SK-N-SH (cell line): ENCODE measurements at regions not wholly inside any gene's neighbourhood (a gene's known extent, or its start where the extent isn't known, plus 50 kb on each side); places are given as distances from the start of the nearest gene placed in this dataset.

Experiments
- CTCF ChIA-PET: fragments of 300-600, 350-600 bp; formaldehyde crosslinking; extraction: SDS; loops from one replicate; lab custom pipeline; 2021; lab: Yijun Ruan, JAX
- POLR2A ChIA-PET: fragments of 350-600 bp; sonication (Branson Sonifier 250); formaldehyde crosslinking; extraction: SDS; loops from one replicate; lab custom pipeline; 2020; ENCODE audit warnings: antibody characterized with exemption, inconsistent platforms; lab: Yijun Ruan, JAX
- DNase-seq: peaks from one replicate; pipeline ENCODE4 v3.0.0; 2012
- H2AFZ ChIP-seq: fragments of 200-600 bp; sonication (generic); 2 replicates; pipeline ENCODE4 v1.8.1; 2016; ENCODE audit warnings: antibody characterized with exemption, mild to moderate bottlenecking, low read depth
- H3F3A ChIP-seq: fragments of 200-600 bp; sonication (generic); replicated peaks from 2 replicates; pipeline ENCODE3; 2016; ENCODE audit warnings: antibody characterized with exemption, mild to moderate bottlenecking; ENCODE audit not compliant: insufficient read depth
- H3K27ac ChIP-seq, 2 experiments: fragments of 200-500 bp in 1 of 2; fragments of 200-600 bp in 1 of 2; sonication (Bioruptor generic) in 1 of 2; sonication (generic), shearing (Covaris generic) in 1 of 2; 2 replicates each; pipeline versions ENCODE4 v1.5.1 to v1.6.1; 2014 to 2016; ENCODE audit warnings: low read depth in 2 of 2, inconsistent platforms in 1 of 2, low read length in 1 of 2, mild to moderate bottlenecking in 1 of 2, mixed read lengths in 1 of 2
- H3K27me3 ChIP-seq: fragments of 200-600 bp; sonication (generic), shearing (Covaris generic); 2 replicates; pipeline ENCODE4 v1.6.1; 2016; ENCODE audit warnings: mixed run types; ENCODE audit not compliant: insufficient read depth
- H3K36me3 ChIP-seq, 2 experiments: fragments of 200-500 bp in 1 of 2; fragments of 200-600 bp in 1 of 2; sonication (Bioruptor generic) in 1 of 2; sonication (generic) in 1 of 2; replicated peaks in 1 of 2; 2 replicates each; pipeline versions ENCODE3 to v1.5.1; 2014 to 2016; ENCODE audit warnings: low read length in 1 of 2, mild to moderate bottlenecking in 1 of 2; ENCODE audit not compliant: insufficient read depth in 2 of 2, control insufficient read depth in 1 of 2
- H3K4me1 ChIP-seq, 2 experiments: fragments of 200-500 bp in 1 of 2; fragments of 200-600 bp in 1 of 2; sonication (Bioruptor generic) in 1 of 2; sonication (generic), shearing (Covaris generic) in 1 of 2; 2 replicates each; pipeline versions ENCODE4 v1.5.1 to v1.6.1; 2014 to 2016; ENCODE audit warnings: low read depth in 1 of 2, low read length in 1 of 2, mixed run types in 1 of 2; ENCODE audit not compliant: insufficient read depth in 2 of 2, control insufficient read depth in 1 of 2
- H3K4me2 ChIP-seq: fragments of 200-600 bp; sonication (generic), shearing (Covaris generic); 2 replicates; pipeline ENCODE4 v1.6.1; 2017; ENCODE audit warnings: mixed run types
- H3K4me3 ChIP-seq, 2 experiments: fragments of 200-500 bp in 1 of 2; fragments of 200-600 bp in 1 of 2; sonication (Bioruptor generic) in 1 of 2; sonication (generic), shearing (Covaris generic) in 1 of 2; 2 replicates each; pipeline versions ENCODE4 v1.5.1 to v1.8.1; 2014 to 2016; ENCODE audit warnings: low read depth in 2 of 2, inconsistent platforms in 1 of 2, low read length in 1 of 2, mild to moderate bottlenecking in 1 of 2, mixed read lengths in 1 of 2, moderate library complexity in 1 of 2
- H3K79me2 ChIP-seq: fragments of 200-600 bp; sonication (generic); 2 replicates; pipeline ENCODE4 v1.8.1; 2017; ENCODE audit warnings: mild to moderate bottlenecking; ENCODE audit not compliant: insufficient read depth
- H3K9ac ChIP-seq: fragments of 200-600 bp; sonication (generic); 2 replicates; pipeline ENCODE4 v1.6.1; 2017; ENCODE audit warnings: mixed run types
- H3K9me2 ChIP-seq: fragments of 200-600 bp; sonication (generic); 2 replicates; pipeline ENCODE4 v1.6.1; 2017; ENCODE audit warnings: mixed run types
- H3K9me3 ChIP-seq: fragments of 200-600 bp; sonication (generic); 2 replicates; pipeline ENCODE4 v1.6.1; 2017; ENCODE audit warnings: mixed run types, mild to moderate bottlenecking, moderate library complexity
- H4K20me1 ChIP-seq: fragments of 200-600 bp; sonication (generic); 2 replicates; pipeline ENCODE4 v1.6.1; 2017; ENCODE audit warnings: mild to moderate bottlenecking, mixed run types; ENCODE audit not compliant: insufficient read depth
- CHD2 ChIP-seq: fragments of 150-350 bp; IDR thresholded peaks from 2 replicates; pipeline ENCODE4 v1.6.1; 2018; ENCODE audit warnings: low read length; ENCODE audit not compliant: partially characterized antibody
- CTCF ChIP-seq: fragments of 200-600 bp; sonication (generic); IDR thresholded peaks from 2 replicates; pipeline ENCODE4 v1.6.1; 2017; ENCODE audit warnings: antibody characterized with exemption, mild to moderate bottlenecking, moderate library complexity
- ELF1 ChIP-seq: IDR thresholded peaks from 2 replicates; pipeline ENCODE4 v1.4.0; 2012
- EP300 ChIP-seq, 2 experiments: IDR thresholded peaks; 2 replicates each; pipeline versions ENCODE4 v1.4.0 to v1.6.1; 2012; ENCODE audit warnings: borderline replicate concordance in 1 of 2, low read depth in 1 of 2, low read length in 1 of 2
- EZH2phosphoT487 ChIP-seq: fragments of 200-600 bp; sonication (generic); IDR thresholded peaks from 2 replicates; pipeline ENCODE4 v1.6.1; 2017; ENCODE audit warnings: low read depth, mixed run types, mild to moderate bottlenecking, antibody characterized with exemption, moderate library complexity, borderline replicate concordance
- FOSL2 ChIP-seq: IDR thresholded peaks from 2 replicates; pipeline ENCODE4 v1.4.0; 2012; ENCODE audit warnings: low read depth, mild to moderate bottlenecking, moderate library complexity, borderline replicate concordance
- GABPA ChIP-seq: IDR thresholded peaks from 2 replicates; pipeline ENCODE4 v1.4.0; 2012; ENCODE audit warnings: low read depth, mild to moderate bottlenecking
- GATA2 ChIP-seq: sonication (generic); formaldehyde crosslinking; IDR thresholded peaks from 2 replicates; pipeline ENCODE4 v1.5.0; 2020; ENCODE audit warnings: mild to moderate bottlenecking, missing genetic modification reagents
- JUND ChIP-seq: IDR thresholded peaks from 2 replicates; pipeline ENCODE4 v1.4.0; 2012
- MEF2A ChIP-seq: IDR thresholded peaks from 2 replicates; pipeline ENCODE4 v1.4.0; 2012; ENCODE audit warnings: low read depth, borderline replicate concordance
- MXI1 ChIP-seq: IDR thresholded peaks from 2 replicates; pipeline ENCODE4 v1.6.1; 2012; ENCODE audit warnings: mild to moderate bottlenecking, low read depth, low read length, improper control_type of control experiment
- PBX3 ChIP-seq: IDR thresholded peaks from 2 replicates; pipeline ENCODE4; 2012
- POLR2AphosphoS5 ChIP-seq: IDR thresholded peaks from 2 replicates; pipeline ENCODE4 v1.6.1; 2012; ENCODE audit warnings: low read depth, low read length
- RAD21 ChIP-seq: IDR thresholded peaks from 2 replicates; pipeline ENCODE4 v1.6.1; 2012; ENCODE audit warnings: mild to moderate bottlenecking, low read length
- RCOR1 ChIP-seq: fragments of 150-350 bp; IDR thresholded peaks from 2 replicates; pipeline ENCODE4 v1.6.1; 2017; ENCODE audit warnings: antibody characterized with exemption, low read length
- RFX5 ChIP-seq: IDR thresholded peaks from 2 replicates; pipeline ENCODE4 v1.6.1; 2012; ENCODE audit warnings: mild to moderate bottlenecking, improper control_type of control experiment, low read length
- RXRA ChIP-seq: IDR thresholded peaks from 2 replicates; pipeline ENCODE4 v1.4.0; 2012; ENCODE audit warnings: low read depth, mild to moderate bottlenecking, borderline replicate concordance
- SMC3 ChIP-seq: IDR thresholded peaks from 2 replicates; pipeline ENCODE4 v1.6.1; 2012; ENCODE audit warnings: low read depth, low read length, improper control_type of control experiment
- USF1 ChIP-seq: IDR thresholded peaks from 2 replicates; pipeline ENCODE4 v1.4.0; 2012; ENCODE audit warnings: low read depth, borderline replicate concordance
- YY1 ChIP-seq: IDR thresholded peaks from 2 replicates; pipeline ENCODE4 v1.4.0; 2012; ENCODE audit warnings: low read depth, mild to moderate bottlenecking
- WGBS: methylation state at CpG from one replicate; pipeline ENCODE4 v1.1.6; 2017; ENCODE audit warnings: low lambda C conversion rate; 5-methylcytosine and 5-hydroxymethylcytosine counted together

- Histone ChIP-seq H3K79me2 (no peaks in the 10 kb centered on the region), H3K9ac (no peak overlapping the region), H3K27ac (no peak overlapping the region), H2AFZ (no peak overlapping the region), H3F3A (no peaks in the 10 kb centered on the region), H3K9me3 (no peaks in the 10 kb centered on the region), H3K4me3 (no peak overlapping the region), H3K27me3 (no peaks in the 10 kb centered on the region), H3K9me2 (no peaks in the 10 kb centered on the region), H3K4me2 (no peak overlapping the region), H3K4me1 (no peaks in the 10 kb centered on the region), H3K36me3 (no peaks in the 10 kb centered on the region), H4K20me1 (no peaks in the 10 kb centered on the region)
- POLR2A ChIA-PET, result no interaction called here
- 32% methylated on average over 2 of the region's 2 CpGs for WGBS
- no peak for DNase-seq
- CTCF ChIA-PET, result no interaction called here
- no peak for TF ChIP-seq GABPA
- TF ChIP-seq CHD2, result no peak
- no peak for TF ChIP-seq EZH2phosphoT487
- no peak for TF ChIP-seq POLR2AphosphoS5
- TF ChIP-seq RFX5, result no peak
- no peak for TF ChIP-seq PBX3
- no peak for TF ChIP-seq YY1
- TF ChIP-seq RAD21, result no peak
- no peak for TF ChIP-seq MEF2A
- TF ChIP-seq SMC3, result no peak
- TF ChIP-seq RCOR1, result no peak
- TF ChIP-seq EP300 (IDR thresholded peaks at IDR 0.05; ENCODE audit: borderline replicate concordance in 1 of 2, low read depth in 1 of 2, low read length in 1 of 2), result no peak
- TF ChIP-seq CTCF, result no peak
- TF ChIP-seq ELF1, result no peak
- TF ChIP-seq MXI1, result no peak
- TF ChIP-seq JUND, result no peak
- no peak for TF ChIP-seq RXRA
- TF ChIP-seq FOSL2, result no peak
- no peak for TF ChIP-seq GATA2 (CRISPR knock-in tag)
- TF ChIP-seq USF1, result no peak
Measured at GRCh38 chr15:47116698-47117097, 600.6 kb upstream of the SEMA6D start.
